MM.1S (cell line): ENCODE measurements at regions not wholly inside any gene's neighbourhood (a gene's known extent, or its start where the extent isn't known, plus 50 kb on each side); places are given as distances from the start of the nearest gene placed in this dataset.

Experiments used
- DNase-seq: peaks from one replicate; pipeline ENCODE4 v3.0.0-alpha.2; 2015
- H2AFZ ChIP-seq: fragments of 300-600 bp; sonication (generic); 2 replicates; pipeline ENCODE4 v1.6.0; 2016; ENCODE audit warnings: antibody characterized with exemption, low read length
- H3F3A ChIP-seq: fragments of 300-600 bp; sonication (generic); 2 replicates; pipeline ENCODE4 v1.6.1; 2016; ENCODE audit warnings: mild to moderate bottlenecking, antibody characterized with exemption, low read length, moderate library complexity, mixed read lengths; ENCODE audit not compliant: insufficient read depth
- H3K27ac ChIP-seq: fragments of 300-600 bp; sonication (generic); 2 replicates; pipeline ENCODE4 v1.5.1; 2016; ENCODE audit warnings: mild to moderate bottlenecking, low read length
- H3K27me3 ChIP-seq: fragments of 300-600 bp; sonication (generic); replicated peaks from 2 replicates; pipeline ENCODE4 v1.6.0; 2016; ENCODE audit warnings: low read length; ENCODE audit not compliant: insufficient read depth
- H3K36me3 ChIP-seq: fragments of 300-600 bp; sonication (generic); replicated peaks from 2 replicates; pipeline ENCODE4 v1.6.1; 2016; ENCODE audit warnings: mild to moderate bottlenecking, low read length, mixed read lengths; ENCODE audit not compliant: insufficient read depth
- H3K4me1 ChIP-seq: fragments of 300-600 bp; sonication (generic); 2 replicates; pipeline ENCODE4 v1.6.1; 2016; ENCODE audit warnings: low read length, mixed read lengths
- H3K4me2 ChIP-seq: fragments of 300-600 bp; sonication (generic); 2 replicates; pipeline ENCODE4 v1.6.0; 2016; ENCODE audit warnings: low read depth, low read length
- H3K4me3 ChIP-seq: fragments of 300-600 bp; sonication (generic); 2 replicates; pipeline ENCODE4 v1.5.1; 2016; ENCODE audit warnings: low read length, mixed read lengths
- H3K79me2 ChIP-seq: fragments of 300-600 bp; sonication (generic); 2 replicates; pipeline ENCODE4 v1.6.1; 2016; ENCODE audit warnings: mixed run types, low read length, mixed read lengths
- H3K9ac ChIP-seq: fragments of 300-600 bp; sonication (generic); 2 replicates; pipeline ENCODE4 v1.6.1; 2016; ENCODE audit warnings: low read length, mixed read lengths
- H3K9me2 ChIP-seq: fragments of 300-600 bp; sonication (generic); replicated peaks from 2 replicates; pipeline ENCODE4 v1.6.1; 2016; ENCODE audit warnings: mild to moderate bottlenecking, low read length, mixed read lengths; ENCODE audit not compliant: insufficient read depth
- H3K9me3 ChIP-seq: fragments of 300-600 bp; sonication (generic); replicated peaks from 2 replicates; pipeline ENCODE4 v1.6.1; 2016; ENCODE audit warnings: mild to moderate bottlenecking, low read length, mixed read lengths; ENCODE audit not compliant: insufficient read depth
- H4K20me1 ChIP-seq: fragments of 300-600 bp; sonication (generic); 2 replicates; pipeline ENCODE4 v1.6.1; 2016; ENCODE audit warnings: mild to moderate bottlenecking, low read length, moderate library complexity, mixed read lengths; ENCODE audit not compliant: insufficient read depth
- EZH2 ChIP-seq: fragments of 300-600 bp; sonication (generic); optimal IDR thresholded peaks from 2 replicates; pipeline ENCODE3; 2017; ENCODE audit warnings: low read depth, mild to moderate bottlenecking, antibody characterized with exemption, low read length, mixed read lengths
- EZH2phosphoT487 ChIP-seq: fragments of 300-600 bp; sonication (generic); IDR thresholded peaks from 2 replicates; pipeline ENCODE4 v1.6.1; 2018; ENCODE audit warnings: antibody characterized with exemption, low read length
- TF ChIP-seq, protein P1 (sequence below): fragments of 300-600 bp; sonication (generic); IDR thresholded peaks from 2 replicates; pipeline ENCODE4 v1.5.1; 2016; ENCODE audit warnings: antibody characterized with exemption, low read length, mixed read lengths

DNA sequence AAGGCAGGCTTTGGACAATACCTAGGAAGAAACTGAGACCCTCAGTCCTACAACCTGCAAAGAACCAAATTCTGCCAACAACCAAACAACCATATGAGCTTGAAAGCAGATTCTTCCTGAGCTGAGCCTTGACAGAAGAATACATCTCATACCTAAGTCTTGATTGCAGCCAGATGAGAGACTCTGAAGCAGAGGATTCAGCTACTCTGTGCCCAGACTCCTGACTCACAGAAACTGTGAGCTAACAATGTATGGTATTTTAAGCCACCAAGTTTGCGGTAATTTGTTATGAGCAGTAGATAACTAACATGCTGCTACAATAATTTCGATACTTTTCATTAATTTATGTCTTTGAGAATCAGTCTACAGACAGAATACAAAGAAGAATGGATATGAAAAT is 325.1 kb upstream of the CBLB start:
- Histone ChIP-seq H2AFZ (no peak overlapping the region), H3K4me3 (no peak overlapping the region), H3K4me1 (no peaks in the 10 kb centered on the region), H3K36me3 (no peaks in the 10 kb centered on the region), H3K9ac (no peak overlapping the region), H3F3A (no peaks in the 10 kb centered on the region), H3K27ac (no peak overlapping the region), H3K27me3 (peaks cover 15% of the 10 kb centered on the region; the same call in 1 of the 2 replicates), H3K9me2 (no peaks in the 10 kb centered on the region), H3K79me2 (no peaks in the 10 kb centered on the region), H3K4me2 (no peak overlapping the region), H3K9me3 (no peaks in the 10 kb centered on the region), H4K20me1 (no peaks in the 10 kb centered on the region)
- DNase-seq: no peak
- TF ChIP-seq, protein P1, sequence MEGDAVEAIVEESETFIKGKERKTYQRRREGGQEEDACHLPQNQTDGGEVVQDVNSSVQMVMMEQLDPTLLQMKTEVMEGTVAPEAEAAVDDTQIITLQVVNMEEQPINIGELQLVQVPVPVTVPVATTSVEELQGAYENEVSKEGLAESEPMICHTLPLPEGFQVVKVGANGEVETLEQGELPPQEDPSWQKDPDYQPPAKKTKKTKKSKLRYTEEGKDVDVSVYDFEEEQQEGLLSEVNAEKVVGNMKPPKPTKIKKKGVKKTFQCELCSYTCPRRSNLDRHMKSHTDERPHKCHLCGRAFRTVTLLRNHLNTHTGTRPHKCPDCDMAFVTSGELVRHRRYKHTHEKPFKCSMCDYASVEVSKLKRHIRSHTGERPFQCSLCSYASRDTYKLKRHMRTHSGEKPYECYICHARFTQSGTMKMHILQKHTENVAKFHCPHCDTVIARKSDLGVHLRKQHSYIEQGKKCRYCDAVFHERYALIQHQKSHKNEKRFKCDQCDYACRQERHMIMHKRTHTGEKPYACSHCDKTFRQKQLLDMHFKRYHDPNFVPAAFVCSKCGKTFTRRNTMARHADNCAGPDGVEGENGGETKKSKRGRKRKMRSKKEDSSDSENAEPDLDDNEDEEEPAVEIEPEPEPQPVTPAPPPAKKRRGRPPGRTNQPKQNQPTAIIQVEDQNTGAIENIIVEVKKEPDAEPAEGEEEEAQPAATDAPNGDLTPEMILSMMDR: no peak
- TF ChIP-seq EZH2phosphoT487: no peak
- TF ChIP-seq EZH2: no peak

DNA sequence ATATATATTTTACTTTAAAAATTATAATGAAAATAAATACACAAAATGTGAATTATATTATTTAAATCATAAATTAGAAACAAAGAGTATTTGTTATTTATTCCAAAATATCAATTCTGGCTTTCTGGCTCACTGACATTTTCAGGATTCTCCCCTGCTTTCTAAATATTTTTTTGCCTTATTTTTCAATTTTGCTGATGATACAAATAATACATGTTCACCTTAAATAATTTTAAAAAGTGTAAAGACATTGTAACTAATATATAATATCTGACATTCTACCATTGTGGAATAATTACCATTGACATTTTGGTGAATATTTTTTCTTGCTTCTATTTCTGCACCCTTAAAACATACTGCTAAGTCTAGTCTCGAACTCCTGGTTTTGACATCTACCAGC is 325.9 kb upstream of the CBLB start:
- Histone ChIP-seq H3K27ac (no peak overlapping the region), H2AFZ (no peak overlapping the region), H3K4me2 (no peak overlapping the region), H3K4me1 (no peaks in the 10 kb centered on the region), H3K36me3 (no peaks in the 10 kb centered on the region), H3K27me3 (peaks cover 9% of the 10 kb centered on the region; the same call in 1 of the 2 replicates), H3F3A (no peaks in the 10 kb centered on the region), H3K9me3 (no peaks in the 10 kb centered on the region), H3K79me2 (no peaks in the 10 kb centered on the region), H3K4me3 (no peak overlapping the region), H3K9me2 (no peaks in the 10 kb centered on the region), H3K9ac (no peak overlapping the region), H4K20me1 (no peaks in the 10 kb centered on the region)
- no peak for TF ChIP-seq EZH2phosphoT487
- TF ChIP-seq, protein P1: no peak
- no peak for DNase-seq

DNA sequence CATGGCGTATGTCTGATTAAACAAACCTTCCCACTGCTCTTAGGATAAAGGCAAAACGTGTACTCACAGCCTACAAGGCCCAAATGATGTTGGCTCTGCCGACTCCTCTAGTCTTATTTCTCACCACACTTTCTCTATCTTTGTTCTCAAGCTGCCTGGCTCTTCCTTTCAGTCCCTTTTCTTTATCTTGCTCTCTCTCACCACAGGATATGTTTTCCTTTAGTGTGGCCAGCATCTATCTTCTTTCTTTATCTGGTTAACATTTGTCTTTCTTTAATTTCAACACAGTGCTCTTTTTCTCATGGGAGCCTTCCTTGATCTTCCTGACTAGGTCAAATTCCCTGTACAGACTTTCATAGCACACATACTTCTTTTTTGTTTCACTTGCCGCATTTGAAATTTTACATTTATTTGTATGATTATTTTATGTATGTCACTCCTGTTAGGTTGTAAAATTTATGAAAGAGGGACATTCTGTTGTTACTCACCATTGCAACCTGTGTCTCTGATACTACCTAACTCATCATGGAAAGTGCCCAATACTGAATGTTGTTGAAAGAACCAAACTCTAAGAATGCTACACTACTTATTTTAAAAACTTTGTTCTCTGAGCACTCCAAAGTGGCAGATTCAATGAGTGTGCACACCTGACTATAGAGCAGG is 328.9 kb upstream of the CBLB start:
- no peak overlapping the region for H2AFZ ChIP-seq

More for the DNA sequence above, 328.9 kb upstream of the CBLB start:
- Histone ChIP-seq H3K9ac (no peak overlapping the region), H3F3A (no peaks in the 10 kb centered on the region), H3K9me2 (no peaks in the 10 kb centered on the region), H3K27me3 (no peaks in the 10 kb centered on the region), H3K9me3 (no peaks in the 10 kb centered on the region), H4K20me1 (no peaks in the 10 kb centered on the region), H3K4me2 (no peak overlapping the region), H3K36me3 (no peaks in the 10 kb centered on the region), H3K79me2 (no peaks in the 10 kb centered on the region), H3K4me1 (no peaks in the 10 kb centered on the region), H3K4me3 (no peak overlapping the region), H3K27ac (no peak overlapping the region)
- no peak for DNase-seq
- no peak for TF ChIP-seq EZH2
- TF ChIP-seq, protein P1: no peak
- no peak for TF ChIP-seq EZH2phosphoT487
